H9 (cell line): ENCODE measurements at regions not wholly inside any gene's neighbourhood (a gene's known extent, or its start where the extent isn't known, plus 50 kb on each side); places are given as distances from the start of the nearest gene placed in this dataset.

Source experiments
- DNase-seq: peaks from one replicate; pipeline ENCODE4 v3.0.0-alpha.2; 2017
- H2AFZ ChIP-seq: one replicate; pipeline ENCODE4 v1.6.1; 2013; ENCODE audit warnings: mild to moderate bottlenecking, low read length, control low read depth, moderate library complexity
- H2AK5ac ChIP-seq: 2 replicates; pipeline ENCODE4 v1.6.1; 2013; ENCODE audit warnings: low read length, control low read depth, mixed read lengths; ENCODE audit not compliant: insufficient read length
- H2BK120ac ChIP-seq: one replicate; pipeline ENCODE4 v1.6.1; 2013; ENCODE audit warnings: low read depth, mild to moderate bottlenecking, low read length, control low read depth, inconsistent platforms; ENCODE audit not compliant: poor library complexity, severe bottlenecking
- H2BK12ac ChIP-seq: 2 replicates; pipeline ENCODE4 v1.6.1; 2013; ENCODE audit warnings: low read length, control low read depth, mixed read lengths, low read depth; ENCODE audit not compliant: insufficient read length
- H2BK15ac ChIP-seq: 2 replicates; pipeline ENCODE4 v1.6.1; 2013; ENCODE audit warnings: low read depth, low read length, control low read depth
- H2BK20ac ChIP-seq: one replicate; pipeline ENCODE4 v1.6.1; 2013; ENCODE audit warnings: low read depth, mild to moderate bottlenecking, low read length, control low read depth, inconsistent platforms; ENCODE audit not compliant: poor library complexity, severe bottlenecking
- H2BK5ac ChIP-seq: 2 replicates; pipeline ENCODE4 v1.6.1; 2013; ENCODE audit warnings: low read length, control low read depth, mixed read lengths; ENCODE audit not compliant: insufficient read length
- H3K14ac ChIP-seq: 2 replicates; pipeline ENCODE4 v1.6.1; 2013; ENCODE audit warnings: low read length, control low read depth; ENCODE audit not compliant: insufficient read depth
- H3K18ac ChIP-seq: 2 replicates; pipeline ENCODE4 v1.6.1; 2013; ENCODE audit warnings: low read depth, mild to moderate bottlenecking, mixed read lengths, low read length, control low read depth; ENCODE audit not compliant: insufficient read length
- H3K23ac ChIP-seq: 2 replicates; pipeline ENCODE4 v1.6.1; 2013; ENCODE audit warnings: low read length, control low read depth, mixed read lengths, low read depth; ENCODE audit not compliant: insufficient read length
- H3K23me2 ChIP-seq: 2 replicates; pipeline ENCODE4 v1.6.1; 2013; ENCODE audit warnings: low read depth, mild to moderate bottlenecking, mixed read lengths, low read length, control low read depth; ENCODE audit not compliant: insufficient read length, poor library complexity, severe bottlenecking
- H3K27ac ChIP-seq: 2 replicates; pipeline ENCODE4 v1.5.1; 2013; ENCODE audit warnings: low read length, control low read depth, mixed read lengths, low read depth; ENCODE audit not compliant: insufficient read length
- H3K27me3 ChIP-seq: 2 replicates; pipeline ENCODE4 v1.6.1; 2013; ENCODE audit warnings: low read length, control low read depth, inconsistent platforms; ENCODE audit not compliant: insufficient read depth
- H3K4ac ChIP-seq: 2 replicates; pipeline ENCODE4 v1.6.1; 2013; ENCODE audit warnings: low read depth, mild to moderate bottlenecking, control low read depth, inconsistent platforms, low read length, moderate library complexity
- H3K4me1 ChIP-seq: 2 replicates; pipeline ENCODE4 v1.6.1; 2013; ENCODE audit warnings: low read length, control low read depth, inconsistent platforms; ENCODE audit not compliant: insufficient read depth
- H3K4me2 ChIP-seq: 2 replicates; pipeline ENCODE4 v1.6.1; 2013; ENCODE audit warnings: low read length, control low read depth, mixed read lengths; ENCODE audit not compliant: insufficient read length, insufficient read depth
- H3K56ac ChIP-seq: 2 replicates; pipeline ENCODE4 v1.6.1; 2013; ENCODE audit warnings: low read depth, mild to moderate bottlenecking, mixed read lengths, low read length, control low read depth; ENCODE audit not compliant: insufficient read length
- H3K79me1 ChIP-seq: 2 replicates; pipeline ENCODE4 v1.6.1; 2013; ENCODE audit warnings: low read depth, mild to moderate bottlenecking, moderate library complexity, low read length, control low read depth, inconsistent platforms; ENCODE audit not compliant: insufficient read depth, poor library complexity, severe bottlenecking
- H3K79me2 ChIP-seq: 2 replicates; pipeline ENCODE4 v1.6.1; 2013; ENCODE audit warnings: low read length, control low read depth, inconsistent platforms; ENCODE audit not compliant: insufficient read depth
- H3K9ac ChIP-seq: 2 replicates; pipeline ENCODE4 v1.6.1; 2013; ENCODE audit warnings: low read length, control low read depth, mixed read lengths; ENCODE audit not compliant: insufficient read length; ENCODE audit errors: extremely low read depth
- H3K9me3 ChIP-seq: one replicate; pipeline ENCODE4 v1.6.1; 2013; ENCODE audit warnings: low read depth, low read length, inconsistent platforms; ENCODE audit not compliant: control insufficient read depth
- H3T11ph ChIP-seq: one replicate; pipeline ENCODE4 v1.6.1; 2013; ENCODE audit warnings: mild to moderate bottlenecking, low read length, control low read depth, inconsistent platforms
- H4K20me1 ChIP-seq: one replicate; pipeline ENCODE4 v1.6.1; 2013; ENCODE audit not compliant: control insufficient read depth, insufficient read length, insufficient read depth
- H4K5ac ChIP-seq: 2 replicates; pipeline ENCODE4 v1.6.1; 2013; ENCODE audit warnings: low read depth, mild to moderate bottlenecking, mixed read lengths, low read length, control low read depth; ENCODE audit not compliant: insufficient read length
- H4K8ac ChIP-seq: replicated peaks from 2 replicates; pipeline ENCODE4 v1.6.1; 2013; ENCODE audit warnings: low read length, control low read depth, mixed read lengths, low read depth; ENCODE audit not compliant: insufficient read length
- H4K91ac ChIP-seq: 2 replicates; pipeline ENCODE4 v1.6.1; 2013; ENCODE audit warnings: low read depth, mild to moderate bottlenecking, moderate library complexity, mixed read lengths, low read length, control low read depth; ENCODE audit not compliant: insufficient read length
- H3K27ac Mint-ChIP-seq, 3 experiments: 2 replicates in 2 of 3; 3 replicates in 1 of 3; pipeline ENCODE4 v1.8.0; 2020 to 2021; ENCODE audit warnings: mixed read lengths in 3 of 3, mild to moderate bottlenecking in 1 of 3, moderate library complexity in 1 of 3
- H3K27me3 Mint-ChIP-seq: 2 replicates; pipeline ENCODE4 v1.8.0; 2021; ENCODE audit warnings: low read depth, mild to moderate bottlenecking, moderate library complexity, mixed read lengths
- H3K36me3 Mint-ChIP-seq, 3 experiments: 2 replicates in 2 of 3; 3 replicates in 1 of 3; pipeline ENCODE4 v1.8.0; 2020 to 2021; ENCODE audit warnings: low read depth in 3 of 3, mixed read lengths in 3 of 3; ENCODE audit not compliant: insufficient read depth in 1 of 3
- H3K4me1 Mint-ChIP-seq, 2 experiments: 2 replicates each; pipeline ENCODE4 v1.8.0; 2020; ENCODE audit warnings: mixed read lengths in 2 of 2
- H3K4me3 Mint-ChIP-seq, 2 experiments: 2 replicates in 1 of 2; 3 replicates in 1 of 2; pipeline ENCODE4 v1.8.0; 2020 to 2021; ENCODE audit warnings: mild to moderate bottlenecking in 2 of 2, mixed read lengths in 2 of 2, moderate library complexity in 1 of 2
- H3K9me3 Mint-ChIP-seq, 2 experiments: 2 replicates in 1 of 2; 3 replicates in 1 of 2; pipeline ENCODE4 v1.8.0; 2020; ENCODE audit warnings: mild to moderate bottlenecking in 2 of 2, mixed read lengths in 2 of 2, moderate library complexity in 1 of 2
- WGBS: extraction: QIAGEN DNeasy Blood & Tissue Kit; methylation state at CpG from one replicate; pipeline ENCODE4 v1.1.7; 2013; ENCODE audit warnings: missing lambda C conversion rate, low lambda C conversion rate, mixed read lengths; ENCODE audit not compliant: insufficient read length; ENCODE audit errors: extremely low coverage; 5-methylcytosine and 5-hydroxymethylcytosine counted together
- TF ChIP-seq, protein P1 (sequence below): fragments of 200-600 bp; sonication (generic); conservative IDR thresholded peaks from 3 replicates; pipeline ENCODE4 v1.8.0; 2021; ENCODE audit warnings: antibody characterized with exemption, mild to moderate bottlenecking

GRCh38 chr11:114886644-114887265 lies 208.4 kb downstream of the NXPE2 start:
- H2BK5ac ChIP-seq: no peak overlapping the region
- peaks cover 15 to 21% of the 10 kb centered on the region in 2 experiments for H3K4me1 Mint-ChIP-seq
- H2AK5ac ChIP-seq: no peak overlapping the region
- H2BK12ac ChIP-seq: no peak overlapping the region
- H2BK120ac ChIP-seq: no peak overlapping the region
- no peak overlapping the region for H4K5ac ChIP-seq
- H3K79me1 ChIP-seq: no peaks in the 10 kb centered on the region
- no peak overlapping the region for H3K9ac ChIP-seq
- no peak overlapping the region for H3K4ac ChIP-seq
- no peaks in the 10 kb centered on the region for H3K9me3 Mint-ChIP-seq
- no peaks in the 10 kb centered on the region for H3K23me2 ChIP-seq
- no peak overlapping the region for H2AFZ ChIP-seq
- no peak overlapping the region for H3K14ac ChIP-seq
- TF ChIP-seq, protein P1, sequence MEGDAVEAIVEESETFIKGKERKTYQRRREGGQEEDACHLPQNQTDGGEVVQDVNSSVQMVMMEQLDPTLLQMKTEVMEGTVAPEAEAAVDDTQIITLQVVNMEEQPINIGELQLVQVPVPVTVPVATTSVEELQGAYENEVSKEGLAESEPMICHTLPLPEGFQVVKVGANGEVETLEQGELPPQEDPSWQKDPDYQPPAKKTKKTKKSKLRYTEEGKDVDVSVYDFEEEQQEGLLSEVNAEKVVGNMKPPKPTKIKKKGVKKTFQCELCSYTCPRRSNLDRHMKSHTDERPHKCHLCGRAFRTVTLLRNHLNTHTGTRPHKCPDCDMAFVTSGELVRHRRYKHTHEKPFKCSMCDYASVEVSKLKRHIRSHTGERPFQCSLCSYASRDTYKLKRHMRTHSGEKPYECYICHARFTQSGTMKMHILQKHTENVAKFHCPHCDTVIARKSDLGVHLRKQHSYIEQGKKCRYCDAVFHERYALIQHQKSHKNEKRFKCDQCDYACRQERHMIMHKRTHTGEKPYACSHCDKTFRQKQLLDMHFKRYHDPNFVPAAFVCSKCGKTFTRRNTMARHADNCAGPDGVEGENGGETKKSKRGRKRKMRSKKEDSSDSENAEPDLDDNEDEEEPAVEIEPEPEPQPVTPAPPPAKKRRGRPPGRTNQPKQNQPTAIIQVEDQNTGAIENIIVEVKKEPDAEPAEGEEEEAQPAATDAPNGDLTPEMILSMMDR: no peak
- no peak overlapping the region for H2BK15ac ChIP-seq
- H3K9me3 ChIP-seq: no peaks in the 10 kb centered on the region
- no peaks in the 10 kb centered on the region for H3K36me3 Mint-ChIP-seq
- 0 out of 2 replicates have a peak, but pooled peaks cover 2% of the 10 kb centered on the region for H3K4me1 ChIP-seq
- no peak overlapping the region for H3K23ac ChIP-seq
- H3K4me2 ChIP-seq: no peak overlapping the region
- no peak overlapping the region for H3K18ac ChIP-seq
- H2BK20ac ChIP-seq: no peak overlapping the region
- no peak overlapping the region for H3K27ac Mint-ChIP-seq
- no peaks in the 10 kb centered on the region; the same call in 1 of the 2 replicates for H3K79me2 ChIP-seq
- no peaks in the 10 kb centered on the region for H3K27me3 ChIP-seq
- H4K20me1 ChIP-seq: no peaks in the 10 kb centered on the region
- no peak overlapping the region for H3K4me3 Mint-ChIP-seq
- H3K27ac ChIP-seq: no peak overlapping the region
- H3T11ph ChIP-seq: no peak overlapping the region
- H3K56ac ChIP-seq: no peak overlapping the region
- H4K91ac ChIP-seq: no peak overlapping the region
- H3K27me3 Mint-ChIP-seq: peaks cover 12% of the 10 kb centered on the region
- no peak for DNase-seq
- no peak overlapping the region for H4K8ac ChIP-seq
- WGBS: no CpG with 5 or more reads among the region's 4 CpGs
